SK-N-SH (cell line): ENCODE measurements at regions not wholly inside any gene's neighbourhood (a gene's known extent, or its start where the extent isn't known, plus 50 kb on each side); places are given as distances from the start of the nearest gene placed in this dataset.

Experiments used
- CTCF ChIA-PET: fragments of 300-600, 350-600 bp; formaldehyde crosslinking; extraction: SDS; loops from one replicate; lab custom pipeline; 2021; lab: Yijun Ruan, JAX
- POLR2A ChIA-PET: fragments of 350-600 bp; sonication (Branson Sonifier 250); formaldehyde crosslinking; extraction: SDS; loops from one replicate; lab custom pipeline; 2020; ENCODE audit warnings: antibody characterized with exemption, inconsistent platforms; lab: Yijun Ruan, JAX
- DNase-seq: peaks from one replicate; pipeline ENCODE4 v3.0.0; 2012
- H2AFZ ChIP-seq: fragments of 200-600 bp; sonication (generic); 2 replicates; pipeline ENCODE4 v1.8.1; 2016; ENCODE audit warnings: antibody characterized with exemption, mild to moderate bottlenecking, low read depth
- H3F3A ChIP-seq: fragments of 200-600 bp; sonication (generic); replicated peaks from 2 replicates; pipeline ENCODE3; 2016; ENCODE audit warnings: antibody characterized with exemption, mild to moderate bottlenecking; ENCODE audit not compliant: insufficient read depth
- H3K27ac ChIP-seq, 2 experiments: fragments of 200-500 bp in 1 of 2; fragments of 200-600 bp in 1 of 2; sonication (Bioruptor generic) in 1 of 2; sonication (generic), shearing (Covaris generic) in 1 of 2; 2 replicates each; pipeline versions ENCODE4 v1.5.1 to v1.6.1; 2014 to 2016; ENCODE audit warnings: low read depth in 2 of 2, inconsistent platforms in 1 of 2, low read length in 1 of 2, mild to moderate bottlenecking in 1 of 2, mixed read lengths in 1 of 2
- H3K27me3 ChIP-seq: fragments of 200-600 bp; sonication (generic), shearing (Covaris generic); 2 replicates; pipeline ENCODE4 v1.6.1; 2016; ENCODE audit warnings: mixed run types; ENCODE audit not compliant: insufficient read depth
- H3K36me3 ChIP-seq, 2 experiments: fragments of 200-500 bp in 1 of 2; fragments of 200-600 bp in 1 of 2; sonication (Bioruptor generic) in 1 of 2; sonication (generic) in 1 of 2; replicated peaks in 1 of 2; 2 replicates each; pipeline versions ENCODE3 to v1.5.1; 2014 to 2016; ENCODE audit warnings: low read length in 1 of 2, mild to moderate bottlenecking in 1 of 2; ENCODE audit not compliant: insufficient read depth in 2 of 2, control insufficient read depth in 1 of 2
- H3K4me1 ChIP-seq, 2 experiments: fragments of 200-500 bp in 1 of 2; fragments of 200-600 bp in 1 of 2; sonication (Bioruptor generic) in 1 of 2; sonication (generic), shearing (Covaris generic) in 1 of 2; 2 replicates each; pipeline versions ENCODE4 v1.5.1 to v1.6.1; 2014 to 2016; ENCODE audit warnings: low read depth in 1 of 2, low read length in 1 of 2, mixed run types in 1 of 2; ENCODE audit not compliant: insufficient read depth in 2 of 2, control insufficient read depth in 1 of 2
- H3K4me2 ChIP-seq: fragments of 200-600 bp; sonication (generic), shearing (Covaris generic); 2 replicates; pipeline ENCODE4 v1.6.1; 2017; ENCODE audit warnings: mixed run types
- H3K4me3 ChIP-seq, 2 experiments: fragments of 200-500 bp in 1 of 2; fragments of 200-600 bp in 1 of 2; sonication (Bioruptor generic) in 1 of 2; sonication (generic), shearing (Covaris generic) in 1 of 2; 2 replicates each; pipeline versions ENCODE4 v1.5.1 to v1.8.1; 2014 to 2016; ENCODE audit warnings: low read depth in 2 of 2, inconsistent platforms in 1 of 2, low read length in 1 of 2, mild to moderate bottlenecking in 1 of 2, mixed read lengths in 1 of 2, moderate library complexity in 1 of 2
- H3K79me2 ChIP-seq: fragments of 200-600 bp; sonication (generic); 2 replicates; pipeline ENCODE4 v1.8.1; 2017; ENCODE audit warnings: mild to moderate bottlenecking; ENCODE audit not compliant: insufficient read depth
- H3K9ac ChIP-seq: fragments of 200-600 bp; sonication (generic); 2 replicates; pipeline ENCODE4 v1.6.1; 2017; ENCODE audit warnings: mixed run types
- H3K9me2 ChIP-seq: fragments of 200-600 bp; sonication (generic); 2 replicates; pipeline ENCODE4 v1.6.1; 2017; ENCODE audit warnings: mixed run types
- H3K9me3 ChIP-seq: fragments of 200-600 bp; sonication (generic); 2 replicates; pipeline ENCODE4 v1.6.1; 2017; ENCODE audit warnings: mixed run types, mild to moderate bottlenecking, moderate library complexity
- H4K20me1 ChIP-seq: fragments of 200-600 bp; sonication (generic); 2 replicates; pipeline ENCODE4 v1.6.1; 2017; ENCODE audit warnings: mild to moderate bottlenecking, mixed run types; ENCODE audit not compliant: insufficient read depth
- CHD2 ChIP-seq: fragments of 150-350 bp; IDR thresholded peaks from 2 replicates; pipeline ENCODE4 v1.6.1; 2018; ENCODE audit warnings: low read length; ENCODE audit not compliant: partially characterized antibody
- ELF1 ChIP-seq: IDR thresholded peaks from 2 replicates; pipeline ENCODE4 v1.4.0; 2012
- MEF2A ChIP-seq: IDR thresholded peaks from 2 replicates; pipeline ENCODE4 v1.4.0; 2012; ENCODE audit warnings: low read depth, borderline replicate concordance
- NFIC ChIP-seq: IDR thresholded peaks from 2 replicates; pipeline ENCODE4 v1.4.0; 2012; ENCODE audit warnings: borderline replicate concordance
- POLR2AphosphoS5 ChIP-seq: IDR thresholded peaks from 2 replicates; pipeline ENCODE4 v1.6.1; 2012; ENCODE audit warnings: low read depth, low read length
- RAD21 ChIP-seq: IDR thresholded peaks from 2 replicates; pipeline ENCODE4 v1.6.1; 2012; ENCODE audit warnings: mild to moderate bottlenecking, low read length
- RCOR1 ChIP-seq: fragments of 150-350 bp; IDR thresholded peaks from 2 replicates; pipeline ENCODE4 v1.6.1; 2017; ENCODE audit warnings: antibody characterized with exemption, low read length
- RXRA ChIP-seq: IDR thresholded peaks from 2 replicates; pipeline ENCODE4 v1.4.0; 2012; ENCODE audit warnings: low read depth, mild to moderate bottlenecking, borderline replicate concordance
- SMC3 ChIP-seq: IDR thresholded peaks from 2 replicates; pipeline ENCODE4 v1.6.1; 2012; ENCODE audit warnings: low read depth, low read length, improper control_type of control experiment
- TAF1 ChIP-seq: IDR thresholded peaks from 2 replicates; pipeline ENCODE4 v1.6.1; 2012; ENCODE audit warnings: low read depth, mild to moderate bottlenecking, low read length, moderate library complexity, borderline replicate concordance
- TEAD4 ChIP-seq: IDR thresholded peaks from 2 replicates; pipeline ENCODE4 v1.4.0; 2012; ENCODE audit warnings: mild to moderate bottlenecking, borderline replicate concordance; ENCODE audit not compliant: insufficient read depth
- YY1 ChIP-seq: IDR thresholded peaks from 2 replicates; pipeline ENCODE4 v1.4.0; 2012; ENCODE audit warnings: low read depth, mild to moderate bottlenecking
- WGBS: methylation state at CpG from one replicate; pipeline ENCODE4 v1.1.6; 2017; ENCODE audit warnings: low lambda C conversion rate; 5-methylcytosine and 5-hydroxymethylcytosine counted together
- TF ChIP-seq, protein P1 (sequence below): fragments of 150-350 bp; IDR thresholded peaks from 2 replicates; pipeline ENCODE4 v1.6.1; 2016; ENCODE audit warnings: mild to moderate bottlenecking, low read depth, low read length
- TF ChIP-seq, protein P2 (sequence below): IDR thresholded peaks from 2 replicates; pipeline ENCODE4 v1.4.0; 2012; ENCODE audit warnings: low read depth, borderline replicate concordance
- TF ChIP-seq, protein P3 (sequence below): fragments of 150-350 bp; IDR thresholded peaks from 2 replicates; pipeline ENCODE4 v1.6.1; 2017; ENCODE audit warnings: antibody characterized with exemption, low read length, low read depth, borderline replicate concordance
- TF ChIP-seq, protein P4 (sequence below): IDR thresholded peaks from 2 replicates; pipeline ENCODE4 v1.4.0; 2012; ENCODE audit warnings: low read depth, borderline replicate concordance
- TF ChIP-seq, protein P5 (sequence below): IDR thresholded peaks from 2 replicates; pipeline ENCODE4 v1.4.0; 2012; ENCODE audit warnings: low read depth
- TF ChIP-seq, protein P6 (sequence below): IDR thresholded peaks from 2 replicates; pipeline ENCODE4; 2012

DNA sequence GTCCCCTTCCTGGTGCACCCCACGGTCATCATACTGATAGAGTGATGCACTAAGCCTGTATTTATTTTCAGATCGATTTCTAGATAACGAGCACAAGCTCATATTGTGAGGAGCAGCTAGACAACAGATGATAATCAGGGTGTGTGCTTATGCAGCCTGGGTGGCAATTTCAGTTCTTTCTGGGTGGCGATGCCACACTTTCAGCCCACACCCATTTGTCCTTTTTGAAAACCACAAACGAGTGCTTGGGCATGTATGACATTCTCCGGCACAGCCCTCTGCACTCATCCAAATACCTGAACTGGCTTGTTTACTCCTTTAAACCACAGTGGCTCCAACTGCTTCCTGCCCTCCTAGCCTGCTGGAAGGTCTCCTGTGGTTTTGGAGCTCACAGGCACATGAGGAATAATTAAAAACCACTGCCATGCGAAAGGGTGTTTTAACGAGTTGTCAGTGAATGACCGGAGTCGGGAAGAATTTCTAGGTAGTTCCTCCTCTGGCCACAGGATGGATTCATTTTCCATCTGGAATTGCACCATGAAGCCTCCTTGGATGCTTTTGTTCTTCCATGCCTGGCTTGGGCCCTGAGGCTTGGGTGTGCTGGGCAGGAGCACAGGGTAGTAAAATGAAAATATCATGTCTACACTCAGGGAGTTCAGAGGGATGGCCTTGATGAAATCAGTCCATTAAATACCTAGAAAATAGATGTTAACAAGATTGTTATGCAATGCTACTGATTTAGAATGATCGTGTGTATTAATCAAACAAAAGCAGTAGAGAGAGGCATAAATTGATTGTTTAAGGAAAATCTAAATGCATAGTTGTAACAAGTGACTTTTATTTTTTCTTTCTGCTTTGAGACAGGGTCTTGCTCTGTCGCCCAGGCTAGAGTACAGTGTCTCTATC is 52.4 kb upstream of the ITGB1 start (continued):
- TF ChIP-seq, protein P1, sequence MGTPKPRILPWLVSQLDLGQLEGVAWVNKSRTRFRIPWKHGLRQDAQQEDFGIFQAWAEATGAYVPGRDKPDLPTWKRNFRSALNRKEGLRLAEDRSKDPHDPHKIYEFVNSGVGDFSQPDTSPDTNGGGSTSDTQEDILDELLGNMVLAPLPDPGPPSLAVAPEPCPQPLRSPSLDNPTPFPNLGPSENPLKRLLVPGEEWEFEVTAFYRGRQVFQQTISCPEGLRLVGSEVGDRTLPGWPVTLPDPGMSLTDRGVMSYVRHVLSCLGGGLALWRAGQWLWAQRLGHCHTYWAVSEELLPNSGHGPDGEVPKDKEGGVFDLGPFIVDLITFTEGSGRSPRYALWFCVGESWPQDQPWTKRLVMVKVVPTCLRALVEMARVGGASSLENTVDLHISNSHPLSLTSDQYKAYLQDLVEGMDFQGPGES: no peak
- TF ChIP-seq, protein P2, sequence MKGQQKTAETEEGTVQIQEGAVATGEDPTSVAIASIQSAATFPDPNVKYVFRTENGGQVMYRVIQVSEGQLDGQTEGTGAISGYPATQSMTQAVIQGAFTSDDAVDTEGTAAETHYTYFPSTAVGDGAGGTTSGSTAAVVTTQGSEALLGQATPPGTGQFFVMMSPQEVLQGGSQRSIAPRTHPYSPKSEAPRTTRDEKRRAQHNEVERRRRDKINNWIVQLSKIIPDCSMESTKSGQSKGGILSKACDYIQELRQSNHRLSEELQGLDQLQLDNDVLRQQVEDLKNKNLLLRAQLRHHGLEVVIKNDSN: no peak
- TF ChIP-seq RCOR1: no peak
- no peak; the same call in 1 of the 2 replicates for TF ChIP-seq RXRA
- peak; percentile 41 for TF ChIP-seq RAD21
- TF ChIP-seq TEAD4: no peak
- TF ChIP-seq, all 33 proteins: peak for 5

DNA sequence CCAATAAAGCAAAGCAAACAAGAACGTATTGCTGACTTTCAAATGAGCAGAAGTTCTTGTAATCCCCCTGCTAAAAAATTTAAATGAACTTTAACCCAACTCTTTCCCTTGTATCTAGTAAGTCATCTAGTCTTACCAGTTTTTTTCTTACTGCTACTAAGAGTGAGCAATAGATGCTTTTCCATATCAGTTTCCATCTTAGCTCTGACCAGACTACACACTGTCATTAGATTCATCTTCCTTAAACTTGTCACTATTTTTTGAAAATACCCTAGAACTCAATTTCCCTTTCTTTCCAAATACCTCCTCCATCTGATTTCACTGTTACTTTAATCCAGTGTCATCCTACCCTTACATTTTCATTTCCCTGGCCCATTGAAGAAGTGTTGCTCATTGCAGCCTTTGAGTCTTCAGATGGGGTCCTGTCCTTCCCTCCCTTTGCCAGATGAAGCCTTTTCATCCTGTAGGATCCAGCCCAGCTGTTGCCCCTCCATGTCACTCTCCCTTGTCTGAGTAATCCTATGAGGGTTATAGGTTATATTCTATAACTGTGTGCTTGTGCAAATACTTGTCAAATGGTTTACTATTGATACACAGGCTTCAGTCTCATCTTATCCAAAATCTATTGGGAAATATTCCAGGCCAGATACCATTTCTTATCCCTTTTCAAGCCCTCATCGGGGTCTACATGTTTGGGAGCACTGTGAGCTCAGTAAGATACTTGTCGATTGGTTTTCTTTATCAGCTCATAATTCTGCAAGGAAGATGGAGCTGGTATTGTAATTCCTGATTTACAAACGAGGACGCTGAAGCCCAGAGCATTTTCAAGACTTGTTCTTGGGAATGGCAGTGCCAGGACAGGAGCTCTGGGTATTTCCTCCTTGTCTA is 51.5 kb upstream of the ITGB1 start:
- peaks cover 3 to 28% of the 10 kb centered on the region in 2 experiments; a peak in 3 of 4 replicates for H3K4me1 ChIP-seq
- no peaks in the 10 kb centered on the region for H3K36me3 ChIP-seq
- H3K9ac ChIP-seq: no peak overlapping the region
- no peak for DNase-seq
- H3K79me2 ChIP-seq: peaks cover 3% of the 10 kb centered on the region; the same call in 1 of the 2 replicates
- no peaks in the 10 kb centered on the region for H3K27me3 ChIP-seq
- H3K9me3 ChIP-seq: no peaks in the 10 kb centered on the region
- 0 out of 2 replicates have a peak overlapping the region, but pooled peaks have one; percentile 7 for H2AFZ ChIP-seq
- no peak overlapping the region; a peak in 1 of 4 replicates for H3K4me3 ChIP-seq
- peak overlapping the region in 1 of 2 experiments; percentile 65; a peak in 2 of 4 replicates for H3K27ac ChIP-seq
- POLR2A ChIA-PET: interaction anchor here (1.3 kb wide), 1 partner anchor 29 kb away, joined by 3 read pairs; no protein-coding TSS in a partner anchor
- CTCF ChIA-PET: interaction anchor here (0.6 to 5.6 kb wide), 47 partner anchors 9 to 1629 kb away, joined by 3 to 49 read pairs (median 4); no protein-coding TSS in a partner anchor
- H3F3A ChIP-seq: peaks cover 46% of the 10 kb centered on the region
- WGBS: 30% methylated on average over 5 of the region's 5 CpGs
- H4K20me1 ChIP-seq: no peaks in the 10 kb centered on the region
- no peaks in the 10 kb centered on the region for H3K9me2 ChIP-seq
- H3K4me2 ChIP-seq: peak overlapping the region; percentile 49
- no peak for TF ChIP-seq TAF1
- TF ChIP-seq, protein P3, sequence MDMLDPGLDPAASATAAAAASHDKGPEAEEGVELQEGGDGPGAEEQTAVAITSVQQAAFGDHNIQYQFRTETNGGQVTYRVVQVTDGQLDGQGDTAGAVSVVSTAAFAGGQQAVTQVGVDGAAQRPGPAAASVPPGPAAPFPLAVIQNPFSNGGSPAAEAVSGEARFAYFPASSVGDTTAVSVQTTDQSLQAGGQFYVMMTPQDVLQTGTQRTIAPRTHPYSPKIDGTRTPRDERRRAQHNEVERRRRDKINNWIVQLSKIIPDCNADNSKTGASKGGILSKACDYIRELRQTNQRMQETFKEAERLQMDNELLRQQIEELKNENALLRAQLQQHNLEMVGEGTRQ: no peak
- no peak for TF ChIP-seq SMC3
- TF ChIP-seq YY1: no peak
- TF ChIP-seq, protein P4, sequence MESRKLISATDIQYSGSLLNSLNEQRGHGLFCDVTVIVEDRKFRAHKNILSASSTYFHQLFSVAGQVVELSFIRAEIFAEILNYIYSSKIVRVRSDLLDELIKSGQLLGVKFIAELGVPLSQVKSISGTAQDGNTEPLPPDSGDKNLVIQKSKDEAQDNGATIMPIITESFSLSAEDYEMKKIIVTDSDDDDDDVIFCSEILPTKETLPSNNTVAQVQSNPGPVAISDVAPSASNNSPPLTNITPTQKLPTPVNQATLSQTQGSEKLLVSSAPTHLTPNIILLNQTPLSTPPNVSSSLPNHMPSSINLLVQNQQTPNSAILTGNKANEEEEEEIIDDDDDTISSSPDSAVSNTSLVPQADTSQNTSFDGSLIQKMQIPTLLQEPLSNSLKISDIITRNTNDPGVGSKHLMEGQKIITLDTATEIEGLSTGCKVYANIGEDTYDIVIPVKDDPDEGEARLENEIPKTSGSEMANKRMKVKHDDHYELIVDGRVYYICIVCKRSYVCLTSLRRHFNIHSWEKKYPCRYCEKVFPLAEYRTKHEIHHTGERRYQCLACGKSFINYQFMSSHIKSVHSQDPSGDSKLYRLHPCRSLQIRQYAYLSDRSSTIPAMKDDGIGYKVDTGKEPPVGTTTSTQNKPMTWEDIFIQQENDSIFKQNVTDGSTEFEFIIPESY: no peak
- TF ChIP-seq, protein P1: no peak
- TF ChIP-seq, protein P5, sequence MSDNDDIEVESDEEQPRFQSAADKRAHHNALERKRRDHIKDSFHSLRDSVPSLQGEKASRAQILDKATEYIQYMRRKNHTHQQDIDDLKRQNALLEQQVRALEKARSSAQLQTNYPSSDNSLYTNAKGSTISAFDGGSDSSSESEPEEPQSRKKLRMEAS: no peak
- TF ChIP-seq RCOR1: no peak
- TF ChIP-seq MEF2A: no peak
- TF ChIP-seq NFIC: no peak
- TF ChIP-seq RAD21: no peak
- no peak for TF ChIP-seq ELF1
- no peak for TF ChIP-seq TEAD4
- TF ChIP-seq POLR2AphosphoS5: no peak
- TF ChIP-seq CHD2: no peak
- TF ChIP-seq, protein P6, sequence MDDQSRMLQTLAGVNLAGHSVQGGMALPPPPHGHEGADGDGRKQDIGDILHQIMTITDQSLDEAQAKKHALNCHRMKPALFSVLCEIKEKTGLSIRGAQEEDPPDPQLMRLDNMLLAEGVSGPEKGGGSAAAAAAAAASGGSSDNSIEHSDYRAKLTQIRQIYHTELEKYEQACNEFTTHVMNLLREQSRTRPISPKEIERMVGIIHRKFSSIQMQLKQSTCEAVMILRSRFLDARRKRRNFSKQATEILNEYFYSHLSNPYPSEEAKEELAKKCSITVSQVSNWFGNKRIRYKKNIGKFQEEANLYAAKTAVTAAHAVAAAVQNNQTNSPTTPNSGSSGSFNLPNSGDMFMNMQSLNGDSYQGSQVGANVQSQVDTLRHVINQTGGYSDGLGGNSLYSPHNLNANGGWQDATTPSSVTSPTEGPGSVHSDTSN: no peak
